Skeletal muscle satellite cell (primary cell): ENCODE measurements at regions not wholly inside any gene's neighbourhood (a gene's known extent, or its start where the extent isn't known, plus 50 kb on each side); places are given as distances from the start of the nearest gene placed in this dataset.

Source experiments
- H3K27me3 ChIP-seq: 2 replicates; pipeline ENCODE4 v1.7.0; 2013; ENCODE audit warnings: low read length; ENCODE audit not compliant: control insufficient read depth, insufficient read depth
- H3K36me3 ChIP-seq: 2 replicates; pipeline ENCODE4 v1.7.0; 2013; ENCODE audit warnings: mild to moderate bottlenecking, control low read depth, low read length; ENCODE audit not compliant: insufficient read depth
- H3K4me1 ChIP-seq: 2 replicates; pipeline ENCODE4 v1.7.0; 2013; ENCODE audit warnings: low read length; ENCODE audit not compliant: control insufficient read depth, insufficient read depth
- H3K4me2 ChIP-seq: 2 replicates; pipeline ENCODE4 v1.7.0; 2013; ENCODE audit warnings: mild to moderate bottlenecking, low read length
- H3K4me3 ChIP-seq: 2 replicates; pipeline ENCODE4 v1.7.0; 2013; ENCODE audit warnings: low read length
- H3K9ac ChIP-seq: 2 replicates; pipeline ENCODE4 v1.7.0; 2013; ENCODE audit warnings: mild to moderate bottlenecking, low read depth, low read length, moderate library complexity
- H3K9me3 ChIP-seq: replicated peaks from 2 replicates; pipeline ENCODE4 v1.7.0; 2013; ENCODE audit warnings: mild to moderate bottlenecking, control low read depth, low read length

- Histone ChIP-seq H3K9me3 (no peaks in the 10 kb centered on the region), H3K4me3 (no peak overlapping the region), H3K4me2 (no peak overlapping the region), H3K27me3 (no peaks in the 10 kb centered on the region), H3K9ac (no peak overlapping the region), H3K4me1 (no peaks in the 10 kb centered on the region), H3K36me3 (no peaks in the 10 kb centered on the region)
These were observed 268.6 kb upstream of the CLINT1 start for GRCh38 chr5:158127536-158127935.

DNA sequence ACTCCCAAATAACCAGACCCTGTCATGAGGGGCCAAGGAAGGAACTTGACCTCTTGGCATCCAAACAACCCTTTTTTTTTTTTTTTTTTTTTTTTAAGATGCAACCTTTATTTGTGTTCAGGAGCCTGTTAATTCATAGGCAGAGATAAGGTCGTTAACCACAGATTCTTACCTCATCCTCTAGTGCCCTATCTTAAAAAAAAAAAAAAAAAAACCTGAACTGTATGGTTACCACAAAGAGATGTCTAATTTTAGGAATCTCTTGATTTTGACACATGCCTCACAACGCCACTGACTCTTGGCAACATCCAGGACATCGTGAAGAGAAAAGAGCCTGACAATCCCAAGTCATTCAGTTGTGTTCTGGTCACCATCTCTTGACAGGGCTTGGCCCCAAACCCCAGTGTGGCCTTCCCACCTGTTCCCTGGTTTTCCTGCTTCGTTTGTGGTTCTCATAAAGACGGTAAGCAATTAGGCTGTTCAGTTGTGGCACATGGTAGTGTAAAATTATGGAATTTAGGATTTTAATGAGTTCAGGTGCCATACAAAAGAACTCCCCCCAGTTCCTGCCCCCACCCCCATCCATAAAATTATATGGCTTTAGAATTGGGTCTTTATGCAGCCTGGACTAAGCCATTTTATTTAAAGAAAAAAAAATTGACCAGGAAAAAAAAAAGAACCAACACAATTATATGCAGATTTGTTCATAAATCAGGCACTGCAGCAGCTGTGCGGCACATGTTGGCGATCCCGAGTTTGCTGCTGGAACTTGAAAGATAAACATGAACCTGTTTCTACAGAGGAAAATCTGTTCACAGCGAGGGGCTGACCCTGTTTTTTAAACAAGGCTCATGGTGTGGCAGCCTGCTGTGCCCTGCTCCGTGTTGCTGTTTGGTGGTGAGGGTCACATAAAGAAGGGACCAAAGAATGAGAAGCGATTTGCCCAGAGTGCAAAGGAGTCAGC lies 267.8 kb upstream of the CLINT1 start:
- H3K9me3 ChIP-seq: no peaks in the 10 kb centered on the region
- H3K4me1 ChIP-seq: no peaks in the 10 kb centered on the region
- H3K27me3 ChIP-seq: no peaks in the 10 kb centered on the region
- no peak overlapping the region for H3K4me3 ChIP-seq
- H3K36me3 ChIP-seq: no peaks in the 10 kb centered on the region
- no peak overlapping the region for H3K4me2 ChIP-seq
- H3K9ac ChIP-seq: no peak overlapping the region

GRCh38 chr5:158124606-158125316 lies 265.8 kb upstream of the CLINT1 start:
- no peaks in the 10 kb centered on the region for H3K36me3 ChIP-seq
- H3K9ac ChIP-seq: no peak overlapping the region
- no peak overlapping the region for H3K4me3 ChIP-seq
- H3K4me2 ChIP-seq: no peak overlapping the region
- peaks cover 5% of the 10 kb centered on the region for H3K4me1 ChIP-seq
- H3K9me3 ChIP-seq: no peaks in the 10 kb centered on the region
- H3K27me3 ChIP-seq: no peaks in the 10 kb centered on the region

- Histone ChIP-seq H3K4me2 (no peak overlapping the region), H3K27me3 (no peaks in the 10 kb centered on the region)
These were observed 264.6 kb upstream of the CLINT1 start for GRCh38 chr5:158123595-158123994.

DNA sequence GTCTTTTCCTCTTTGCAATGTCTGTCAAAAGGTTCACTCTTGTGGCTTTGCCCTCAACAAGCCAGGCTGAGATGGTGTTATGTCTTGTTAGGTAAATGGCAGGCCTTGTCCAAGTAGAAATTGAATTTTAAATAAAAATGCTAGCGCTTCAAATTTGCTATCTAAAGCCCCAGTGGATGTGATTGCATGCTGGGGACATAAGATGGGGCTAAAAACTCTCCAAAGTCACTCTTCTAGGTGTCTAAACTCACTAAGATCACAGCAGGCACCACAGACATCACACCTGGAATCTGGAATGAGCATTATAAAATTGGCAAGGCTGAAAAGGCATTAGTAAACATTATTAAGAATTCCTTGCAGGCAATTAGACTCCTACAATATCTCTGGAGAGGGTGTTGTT lies 262.7 kb upstream of the CLINT1 start:
- Histone ChIP-seq H3K9ac (no peak overlapping the region), H3K27me3 (no peaks in the 10 kb centered on the region), H3K9me3 (no peaks in the 10 kb centered on the region), H3K4me3 (no peak overlapping the region), H3K4me1 (peaks cover 5% of the 10 kb centered on the region), H3K36me3 (no peaks in the 10 kb centered on the region), H3K4me2 (no peak overlapping the region)

More at GRCh38 chr5:158123595-158123994, 264.6 kb upstream of the CLINT1 start:
- no peak overlapping the region for H3K9ac ChIP-seq
- no peak overlapping the region for H3K4me3 ChIP-seq
- H3K9me3 ChIP-seq: no peaks in the 10 kb centered on the region
- peaks cover 5% of the 10 kb centered on the region for H3K4me1 ChIP-seq
- no peaks in the 10 kb centered on the region for H3K36me3 ChIP-seq

DNA sequence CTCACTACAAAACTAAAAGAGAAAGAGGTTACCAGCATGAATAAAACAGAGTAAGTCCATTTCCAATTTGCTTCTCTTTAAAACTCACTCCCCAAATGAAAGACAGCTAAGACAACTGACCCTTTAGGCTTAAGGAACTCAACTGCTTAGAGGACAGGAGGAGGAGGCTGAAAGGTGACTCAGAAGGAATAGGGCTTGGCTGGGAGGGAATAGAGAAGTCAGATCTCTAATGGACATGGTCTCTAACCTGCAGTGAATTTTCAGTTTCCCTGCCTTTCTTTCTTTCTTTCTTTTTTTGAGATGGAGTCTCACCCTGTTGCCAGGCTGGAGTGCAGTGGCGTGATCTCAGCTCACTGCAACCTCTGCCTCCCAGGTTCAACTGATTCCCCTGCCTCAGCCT lies 261.8 kb upstream of the CLINT1 start:
- no peak overlapping the region for H3K4me2 ChIP-seq
- H3K4me1 ChIP-seq: peaks cover 5% of the 10 kb centered on the region
- H3K27me3 ChIP-seq: no peaks in the 10 kb centered on the region
- no peak overlapping the region for H3K9ac ChIP-seq
- H3K36me3 ChIP-seq: no peaks in the 10 kb centered on the region
- H3K4me3 ChIP-seq: no peak overlapping the region
- H3K9me3 ChIP-seq: no peaks in the 10 kb centered on the region

- H3K27me3 ChIP-seq: no peaks in the 10 kb centered on the region
- H3K4me1 ChIP-seq: peaks cover 5% of the 10 kb centered on the region
- no peak overlapping the region for H3K4me2 ChIP-seq
- H3K36me3 ChIP-seq: no peaks in the 10 kb centered on the region
- no peak overlapping the region for H3K9ac ChIP-seq
- no peaks in the 10 kb centered on the region for H3K9me3 ChIP-seq
- H3K4me3 ChIP-seq: no peak overlapping the region
These were observed 261.2 kb upstream of the CLINT1 start for GRCh38 chr5:158119961-158120723.

DNA sequence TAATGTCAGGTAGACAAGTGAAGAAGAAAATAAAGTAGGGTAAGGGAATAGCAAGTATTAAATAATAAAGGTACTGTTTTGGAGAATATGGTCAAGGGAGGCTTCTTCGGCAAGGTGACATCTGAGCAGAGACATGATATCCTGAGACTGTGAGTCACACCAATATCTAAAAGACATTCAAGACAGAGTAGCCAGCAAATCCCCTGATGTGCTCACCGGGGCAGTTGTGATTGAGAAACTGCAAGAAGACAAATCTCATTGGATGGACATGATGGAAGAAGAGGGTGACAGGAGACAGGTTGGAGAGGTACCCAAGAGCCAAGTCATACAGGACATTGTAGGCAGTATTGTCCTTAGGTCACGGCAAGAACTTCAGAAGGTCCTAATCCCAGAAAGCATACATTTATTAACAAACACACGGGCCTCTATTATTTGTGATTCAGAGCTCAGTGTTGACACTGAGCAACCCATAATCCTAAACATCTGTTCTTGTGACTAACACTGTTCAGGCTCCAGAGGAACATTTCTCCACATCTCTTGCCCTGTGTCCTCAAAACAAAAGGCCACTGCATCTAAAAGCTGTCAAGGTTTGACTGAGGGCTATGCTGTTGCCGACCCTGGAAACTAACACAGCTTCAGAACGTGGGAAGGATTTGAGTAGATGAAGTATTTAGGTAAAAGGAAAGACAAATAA lies 258.7 kb upstream of the CLINT1 start:
- no peak overlapping the region for H3K9ac ChIP-seq
- H3K4me1 ChIP-seq: peaks cover 5% of the 10 kb centered on the region
- H3K9me3 ChIP-seq: no peaks in the 10 kb centered on the region
- H3K36me3 ChIP-seq: no peaks in the 10 kb centered on the region
- no peak overlapping the region for H3K4me3 ChIP-seq
- no peaks in the 10 kb centered on the region for H3K27me3 ChIP-seq
- no peak overlapping the region for H3K4me2 ChIP-seq

DNA sequence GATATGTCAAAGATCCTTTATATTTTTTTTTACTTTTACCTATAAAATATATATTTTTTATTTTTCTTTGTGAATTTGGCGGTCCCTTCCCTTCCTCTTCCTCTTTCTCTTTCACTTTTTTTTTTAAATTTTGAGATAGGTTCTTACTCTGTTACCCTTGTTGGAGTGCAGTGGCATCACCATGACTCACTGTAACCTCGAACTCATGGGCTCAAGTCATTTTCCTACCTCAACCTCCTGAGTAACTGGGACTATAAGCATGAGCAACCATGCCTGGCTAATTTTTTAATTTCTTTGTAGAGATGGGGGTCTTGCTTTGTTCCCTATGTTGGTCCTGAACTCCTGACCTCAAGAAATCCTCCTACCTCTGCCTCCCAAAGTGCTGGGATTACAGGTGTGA lies 258.0 kb upstream of the CLINT1 start:
- H3K9me3 ChIP-seq: no peaks in the 10 kb centered on the region
- H3K4me3 ChIP-seq: no peak overlapping the region
- H3K36me3 ChIP-seq: no peaks in the 10 kb centered on the region
- H3K9ac ChIP-seq: no peak overlapping the region
- H3K27me3 ChIP-seq: no peaks in the 10 kb centered on the region
- H3K4me1 ChIP-seq: peaks cover 5% of the 10 kb centered on the region
- H3K4me2 ChIP-seq: no peak overlapping the region

- Histone ChIP-seq H3K27me3 (no peaks in the 10 kb centered on the region), H3K36me3 (no peaks in the 10 kb centered on the region), H3K4me1 (peaks cover 3% of the 10 kb centered on the region), H3K9me3 (no peaks in the 10 kb centered on the region), H3K4me2 (no peak overlapping the region), H3K9ac (no peak overlapping the region), H3K4me3 (no peak overlapping the region)
These were observed 256.5 kb upstream of the CLINT1 start for GRCh38 chr5:158115468-158115867.

DNA sequence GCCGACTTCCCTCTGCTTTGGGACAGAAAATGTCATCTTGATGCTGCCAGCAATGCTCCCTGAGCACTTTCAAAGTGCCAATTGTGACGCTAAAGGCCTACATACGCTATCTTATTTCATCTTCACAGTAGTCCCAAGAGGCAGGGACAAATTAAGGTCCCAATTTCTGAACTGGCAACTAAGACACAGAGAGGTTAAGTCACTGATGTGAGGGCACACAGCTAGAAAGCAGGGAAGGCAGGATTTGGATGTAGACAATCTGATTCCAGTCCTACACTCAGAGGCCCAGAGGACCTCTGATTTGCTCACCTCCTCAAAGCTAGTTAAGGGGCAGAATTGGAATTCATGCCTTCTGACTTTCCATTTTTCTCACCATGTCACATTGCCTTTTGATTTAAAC lies 249.2 kb upstream of the CLINT1 start:
- no peak overlapping the region for H3K4me3 ChIP-seq
- no peaks in the 10 kb centered on the region for H3K36me3 ChIP-seq
- no peak overlapping the region for H3K9ac ChIP-seq
- H3K9me3 ChIP-seq: no peaks in the 10 kb centered on the region
- H3K27me3 ChIP-seq: peaks cover 2% of the 10 kb centered on the region
- no peak overlapping the region for H3K4me2 ChIP-seq
- no peaks in the 10 kb centered on the region for H3K4me1 ChIP-seq
